SK-N-SH (cell line): ENCODE measurements at regions not wholly inside any gene's neighbourhood (a gene's known extent, or its start where the extent isn't known, plus 50 kb on each side); places are given as distances from the start of the nearest gene placed in this dataset.
"Not testable (repeated sequence)": the region's sequence is repeated elsewhere in the genome, so short reads cannot be mapped to it uniquely, and the experiment has no call there.

ENCODE experiments used
- CTCF ChIA-PET: fragments of 300-600, 350-600 bp; formaldehyde crosslinking; extraction: SDS; loops from one replicate; lab custom pipeline; 2021; lab: Yijun Ruan, JAX
- POLR2A ChIA-PET: fragments of 350-600 bp; sonication (Branson Sonifier 250); formaldehyde crosslinking; extraction: SDS; loops from one replicate; lab custom pipeline; 2020; ENCODE audit warnings: antibody characterized with exemption, inconsistent platforms; lab: Yijun Ruan, JAX
- DNase-seq: peaks from one replicate; pipeline ENCODE4 v3.0.0; 2012
- H2AFZ ChIP-seq: fragments of 200-600 bp; sonication (generic); 2 replicates; pipeline ENCODE4 v1.8.1; 2016; ENCODE audit warnings: antibody characterized with exemption, mild to moderate bottlenecking, low read depth
- H3F3A ChIP-seq: fragments of 200-600 bp; sonication (generic); replicated peaks from 2 replicates; pipeline ENCODE3; 2016; ENCODE audit warnings: antibody characterized with exemption, mild to moderate bottlenecking; ENCODE audit not compliant: insufficient read depth
- H3K27ac ChIP-seq, 2 experiments: fragments of 200-500 bp in 1 of 2; fragments of 200-600 bp in 1 of 2; sonication (Bioruptor generic) in 1 of 2; sonication (generic), shearing (Covaris generic) in 1 of 2; 2 replicates each; pipeline versions ENCODE4 v1.5.1 to v1.6.1; 2014 to 2016; ENCODE audit warnings: low read depth in 2 of 2, inconsistent platforms in 1 of 2, low read length in 1 of 2, mild to moderate bottlenecking in 1 of 2, mixed read lengths in 1 of 2
- H3K27me3 ChIP-seq: fragments of 200-600 bp; sonication (generic), shearing (Covaris generic); 2 replicates; pipeline ENCODE4 v1.6.1; 2016; ENCODE audit warnings: mixed run types; ENCODE audit not compliant: insufficient read depth
- H3K36me3 ChIP-seq, 2 experiments: fragments of 200-500 bp in 1 of 2; fragments of 200-600 bp in 1 of 2; sonication (Bioruptor generic) in 1 of 2; sonication (generic) in 1 of 2; replicated peaks in 1 of 2; 2 replicates each; pipeline versions ENCODE3 to v1.5.1; 2014 to 2016; ENCODE audit warnings: low read length in 1 of 2, mild to moderate bottlenecking in 1 of 2; ENCODE audit not compliant: insufficient read depth in 2 of 2, control insufficient read depth in 1 of 2
- H3K4me1 ChIP-seq, 2 experiments: fragments of 200-500 bp in 1 of 2; fragments of 200-600 bp in 1 of 2; sonication (Bioruptor generic) in 1 of 2; sonication (generic), shearing (Covaris generic) in 1 of 2; 2 replicates each; pipeline versions ENCODE4 v1.5.1 to v1.6.1; 2014 to 2016; ENCODE audit warnings: low read depth in 1 of 2, low read length in 1 of 2, mixed run types in 1 of 2; ENCODE audit not compliant: insufficient read depth in 2 of 2, control insufficient read depth in 1 of 2
- H3K4me2 ChIP-seq: fragments of 200-600 bp; sonication (generic), shearing (Covaris generic); 2 replicates; pipeline ENCODE4 v1.6.1; 2017; ENCODE audit warnings: mixed run types
- H3K4me3 ChIP-seq, 2 experiments: fragments of 200-500 bp in 1 of 2; fragments of 200-600 bp in 1 of 2; sonication (Bioruptor generic) in 1 of 2; sonication (generic), shearing (Covaris generic) in 1 of 2; 2 replicates each; pipeline versions ENCODE4 v1.5.1 to v1.8.1; 2014 to 2016; ENCODE audit warnings: low read depth in 2 of 2, inconsistent platforms in 1 of 2, low read length in 1 of 2, mild to moderate bottlenecking in 1 of 2, mixed read lengths in 1 of 2, moderate library complexity in 1 of 2
- H3K79me2 ChIP-seq: fragments of 200-600 bp; sonication (generic); 2 replicates; pipeline ENCODE4 v1.8.1; 2017; ENCODE audit warnings: mild to moderate bottlenecking; ENCODE audit not compliant: insufficient read depth
- H3K9ac ChIP-seq: fragments of 200-600 bp; sonication (generic); 2 replicates; pipeline ENCODE4 v1.6.1; 2017; ENCODE audit warnings: mixed run types
- H3K9me2 ChIP-seq: fragments of 200-600 bp; sonication (generic); 2 replicates; pipeline ENCODE4 v1.6.1; 2017; ENCODE audit warnings: mixed run types
- H3K9me3 ChIP-seq: fragments of 200-600 bp; sonication (generic); 2 replicates; pipeline ENCODE4 v1.6.1; 2017; ENCODE audit warnings: mixed run types, mild to moderate bottlenecking, moderate library complexity
- H4K20me1 ChIP-seq: fragments of 200-600 bp; sonication (generic); 2 replicates; pipeline ENCODE4 v1.6.1; 2017; ENCODE audit warnings: mild to moderate bottlenecking, mixed run types; ENCODE audit not compliant: insufficient read depth
- CHD2 ChIP-seq: fragments of 150-350 bp; IDR thresholded peaks from 2 replicates; pipeline ENCODE4 v1.6.1; 2018; ENCODE audit warnings: low read length; ENCODE audit not compliant: partially characterized antibody
- MEF2A ChIP-seq: IDR thresholded peaks from 2 replicates; pipeline ENCODE4 v1.4.0; 2012; ENCODE audit warnings: low read depth, borderline replicate concordance
- MXI1 ChIP-seq: IDR thresholded peaks from 2 replicates; pipeline ENCODE4 v1.6.1; 2012; ENCODE audit warnings: mild to moderate bottlenecking, low read depth, low read length, improper control_type of control experiment
- POLR2AphosphoS5 ChIP-seq: IDR thresholded peaks from 2 replicates; pipeline ENCODE4 v1.6.1; 2012; ENCODE audit warnings: low read depth, low read length
- REST ChIP-seq: IDR thresholded peaks from 2 replicates; pipeline ENCODE4 v1.6.1; 2012; ENCODE audit warnings: mild to moderate bottlenecking, low read depth, low read length, moderate library complexity
- RFX5 ChIP-seq: IDR thresholded peaks from 2 replicates; pipeline ENCODE4 v1.6.1; 2012; ENCODE audit warnings: mild to moderate bottlenecking, improper control_type of control experiment, low read length
- SIN3A ChIP-seq: IDR thresholded peaks from 2 replicates; pipeline ENCODE4 v1.6.1; 2012; ENCODE audit warnings: low read depth, mild to moderate bottlenecking, low read length, moderate library complexity, borderline replicate concordance
- SMC3 ChIP-seq: IDR thresholded peaks from 2 replicates; pipeline ENCODE4 v1.6.1; 2012; ENCODE audit warnings: low read depth, low read length, improper control_type of control experiment
- TAF1 ChIP-seq: IDR thresholded peaks from 2 replicates; pipeline ENCODE4 v1.6.1; 2012; ENCODE audit warnings: low read depth, mild to moderate bottlenecking, low read length, moderate library complexity, borderline replicate concordance
- ZBTB33 ChIP-seq: IDR thresholded peaks from 2 replicates; pipeline ENCODE4 v1.4.0; 2012; ENCODE audit warnings: low read depth, borderline replicate concordance
- WGBS: methylation state at CpG from one replicate; pipeline ENCODE4 v1.1.6; 2017; ENCODE audit warnings: low lambda C conversion rate; 5-methylcytosine and 5-hydroxymethylcytosine counted together

- TF ChIP-seq MEF2A, result no peak
- TF ChIP-seq TAF1, result no peak
- TF ChIP-seq POLR2AphosphoS5, result no peak
- TF ChIP-seq SIN3A, result no peak
- no peak for TF ChIP-seq CHD2
- TF ChIP-seq SMC3, result no peak
- no peak for TF ChIP-seq REST
- TF ChIP-seq RFX5, result no peak
- TF ChIP-seq MXI1, result no peak
- TF ChIP-seq ZBTB33, result no peak
- POLR2A ChIA-PET, result no interaction called here
- Histone ChIP-seq H3K27me3 (no peaks in the 10 kb centered on the region), H3K9me2 (no peaks in the 10 kb centered on the region), H3K36me3 (no peaks in the 10 kb centered on the region), H4K20me1 (no peaks in the 10 kb centered on the region), H3K9ac (no peak overlapping the region), H2AFZ (no peak overlapping the region), H3K79me2 (no peaks in the 10 kb centered on the region), H3F3A (no peaks in the 10 kb centered on the region), H3K4me1 (no peaks in the 10 kb centered on the region), H3K4me2 (no peak overlapping the region), H3K27ac (no peak overlapping the region), H3K4me3 (no peak overlapping the region), H3K9me3 (no peaks in the 10 kb centered on the region)
- WGBS, result 2% methylated on average over 1 of the region's 1 CpG
- CTCF ChIA-PET, result no interaction called here
- DNase-seq, result no peak
Measured at GRCh38 chr6:49284180-49284579, 178.9 kb downstream of the MMUT start.

- H3K79me2 ChIP-seq, H3K36me3 ChIP-seq, H3K9me3 ChIP-seq, H3K4me1 ChIP-seq, DNase-seq, H3K9ac ChIP-seq, POLR2A ChIA-PET, H3F3A ChIP-seq, H3K4me2 ChIP-seq, H3K9me2 ChIP-seq, H4K20me1 ChIP-seq, H3K27me3 ChIP-seq, H2AFZ ChIP-seq, CTCF ChIA-PET, H3K27ac ChIP-seq, H3K4me3 ChIP-seq: not testable (repeated sequence)
- 22% methylated on average over 8 of the region's 27 CpGs for WGBS
Measured at GRCh38 chr6:49274809-49275769, 188.0 kb downstream of the MMUT start.
